HPDE6-E6E7 (cell line): ENCODE measurements at regions not wholly inside any gene's neighbourhood (a gene's known extent, or its start where the extent isn't known, plus 50 kb on each side); places are given as distances from the start of the nearest gene placed in this dataset.

Experiments used
- DNase-seq: peaks from one replicate; pipeline ENCODE4 v3.0.0; 2011; ENCODE audit warnings: missing footprints; ENCODE audit errors: extremely low spot score

DNA sequence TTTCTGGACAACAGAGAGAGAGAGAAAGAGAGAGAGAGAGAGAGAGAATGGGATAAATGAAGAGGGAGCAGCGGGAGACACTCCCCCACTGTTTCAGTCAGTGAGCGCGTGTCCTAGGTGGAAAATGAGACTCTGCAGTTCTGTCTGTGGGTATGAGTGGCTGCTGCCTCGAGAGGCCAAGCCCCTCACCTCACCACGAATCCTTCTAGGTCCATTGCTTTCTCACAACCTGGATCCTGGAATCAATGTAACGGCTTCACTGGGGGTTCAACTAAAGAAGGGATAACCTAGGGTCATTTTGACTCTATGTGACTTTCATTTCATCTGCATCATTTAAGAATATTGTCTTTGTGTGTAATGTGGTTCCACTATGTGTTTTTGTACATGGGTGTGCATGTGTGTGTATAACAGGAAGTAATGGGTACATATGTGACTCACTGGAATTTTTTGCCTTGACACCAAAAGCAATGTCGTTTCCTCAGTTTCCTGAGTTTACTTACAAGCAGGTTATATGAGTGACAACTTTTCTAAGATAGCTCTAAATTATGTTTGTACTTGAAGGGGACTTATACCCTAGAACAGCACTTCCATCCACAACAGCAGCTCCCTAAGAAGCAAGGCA, 221.4 kb upstream of the TRIB2 start:
- no peak for DNase-seq

GRCh38 chr2:12498286-12498685, 218.4 kb upstream of the TRIB2 start:
- no peak for DNase-seq

GRCh38 chr2:12498704-12499103, 218.0 kb upstream of the TRIB2 start:
- no peak for DNase-seq

DNA sequence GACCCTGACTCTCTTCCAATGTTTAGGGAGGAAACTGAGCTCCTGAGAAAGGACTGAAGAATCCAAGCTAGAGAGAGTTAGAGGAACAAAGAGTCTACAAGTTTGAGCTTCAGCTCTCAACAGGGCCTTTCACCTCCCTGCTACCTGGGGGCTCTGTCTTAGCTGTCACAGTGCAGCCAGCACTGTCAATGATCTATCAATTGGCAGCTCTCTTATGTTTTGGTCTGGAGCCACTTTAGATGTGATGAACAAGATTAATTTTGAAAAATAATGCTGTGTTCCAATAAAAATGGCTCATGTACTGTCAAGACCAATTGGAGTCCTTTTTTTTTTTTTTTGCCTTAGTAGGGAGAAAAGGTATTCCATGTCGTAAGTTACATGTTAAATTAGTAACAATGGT, 215.8 kb upstream of the TRIB2 start:
- no peak for DNase-seq

GRCh38 chr2:12501469-12502158, 215.1 kb upstream of the TRIB2 start:
- no peak for DNase-seq

GRCh38 chr2:12502759-12503158, 214.0 kb upstream of the TRIB2 start:
- no peak for DNase-seq

DNA sequence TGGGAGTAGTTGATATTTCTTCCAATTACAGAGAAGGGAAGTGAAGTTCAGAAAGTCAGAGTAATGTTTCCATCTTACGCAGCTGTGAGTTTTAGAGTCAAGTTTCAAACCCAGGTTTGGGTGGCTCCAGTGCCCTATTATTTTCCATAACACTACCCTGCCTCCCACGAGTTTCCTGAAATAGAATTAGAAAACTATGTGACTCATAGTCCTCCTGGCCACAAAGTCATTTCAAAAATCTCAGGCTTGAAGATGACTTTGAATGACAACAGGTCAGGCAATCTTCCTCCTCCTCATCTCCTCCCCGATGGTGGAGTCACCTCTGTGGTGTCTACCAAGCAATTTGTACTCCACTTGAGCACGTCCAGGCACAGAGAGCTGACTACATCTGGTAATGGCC, 212.3 kb upstream of the TRIB2 start:
- no peak for DNase-seq

- no peak for DNase-seq
Measured at GRCh38 chr2:12506846-12507245, 209.9 kb upstream of the TRIB2 start.

DNA sequence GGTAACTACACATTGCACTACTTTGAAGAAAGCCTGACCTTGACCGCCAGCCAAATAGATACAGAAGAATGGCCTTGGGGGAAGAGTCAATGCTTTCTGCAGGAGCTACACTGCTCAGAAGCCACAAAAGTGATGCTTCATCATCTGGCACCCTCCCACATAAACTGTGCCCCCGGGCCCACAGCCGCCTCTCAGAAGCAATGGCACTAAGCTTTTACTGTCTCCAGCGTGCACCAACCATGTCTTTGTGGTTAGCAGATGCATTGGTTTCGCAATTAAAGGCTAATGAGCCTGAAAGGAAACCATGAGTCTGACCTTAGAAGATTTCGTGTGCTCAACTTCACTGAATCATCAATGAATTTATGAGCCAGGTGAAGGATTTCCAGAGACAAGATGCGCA, 209.4 kb upstream of the TRIB2 start:
- peak; percentile 73 for DNase-seq

GRCh38 chr2:12510070-12510469, 206.7 kb upstream of the TRIB2 start:
- no peak for DNase-seq

DNA sequence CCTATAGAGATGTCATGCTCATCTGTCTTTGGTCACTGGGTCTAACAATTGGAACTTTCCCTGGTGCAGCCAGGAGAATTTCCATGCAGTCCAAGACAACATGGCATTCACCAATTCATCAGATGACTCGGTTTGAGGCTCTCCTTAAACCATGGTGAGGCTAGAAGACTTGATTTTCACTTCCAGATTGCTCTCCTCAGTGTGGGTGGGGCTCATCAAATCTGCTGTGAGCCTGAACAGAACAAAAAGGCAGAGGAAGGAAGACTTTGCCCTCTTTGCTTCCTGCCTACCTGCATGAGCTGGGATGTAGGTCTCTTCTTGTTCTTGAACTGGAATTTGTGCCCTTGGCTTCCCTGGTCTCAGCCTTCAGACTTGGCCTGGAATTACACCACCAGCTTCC, 203.4 kb upstream of the TRIB2 start:
- no peak for DNase-seq

GRCh38 chr2:12514168-12514567, 202.6 kb upstream of the TRIB2 start:
- no peak for DNase-seq

- no peak for DNase-seq
Measured at GRCh38 chr2:12514631-12515437, 201.9 kb upstream of the TRIB2 start.

DNA sequence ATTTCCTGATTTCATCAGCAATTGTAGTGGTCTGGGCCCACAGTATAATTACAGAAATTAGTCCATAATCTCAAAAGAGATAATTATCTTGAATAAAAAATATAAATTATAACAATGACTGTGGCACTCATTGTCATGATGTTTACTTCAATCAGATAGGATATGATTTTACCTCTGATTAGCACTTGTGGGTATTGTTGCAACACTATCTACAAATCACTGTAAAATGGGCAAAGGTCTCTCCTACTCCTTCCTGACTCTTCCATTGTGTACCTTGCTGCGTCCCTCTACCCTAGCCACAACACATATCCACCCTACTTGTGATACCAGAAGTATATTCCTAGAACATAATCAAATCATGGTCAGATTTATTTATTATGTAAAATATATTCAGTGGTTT, 200.9 kb upstream of the TRIB2 start:
- DNase-seq = no peak

GRCh38 chr2:12533337-12534005, 183.3 kb upstream of the TRIB2 start:
- DNase-seq = no peak

GRCh38 chr2:12534646-12535263, 182.0 kb upstream of the TRIB2 start:
- no peak for DNase-seq

GRCh38 chr2:12536976-12537375, 179.8 kb upstream of the TRIB2 start:
- DNase-seq = no peak

- DNase-seq = no peak
Measured at GRCh38 chr2:12538138-12538694, 178.5 kb upstream of the TRIB2 start.

- no peak for DNase-seq
Measured at GRCh38 chr2:12539336-12539735, 177.4 kb upstream of the TRIB2 start.

DNA sequence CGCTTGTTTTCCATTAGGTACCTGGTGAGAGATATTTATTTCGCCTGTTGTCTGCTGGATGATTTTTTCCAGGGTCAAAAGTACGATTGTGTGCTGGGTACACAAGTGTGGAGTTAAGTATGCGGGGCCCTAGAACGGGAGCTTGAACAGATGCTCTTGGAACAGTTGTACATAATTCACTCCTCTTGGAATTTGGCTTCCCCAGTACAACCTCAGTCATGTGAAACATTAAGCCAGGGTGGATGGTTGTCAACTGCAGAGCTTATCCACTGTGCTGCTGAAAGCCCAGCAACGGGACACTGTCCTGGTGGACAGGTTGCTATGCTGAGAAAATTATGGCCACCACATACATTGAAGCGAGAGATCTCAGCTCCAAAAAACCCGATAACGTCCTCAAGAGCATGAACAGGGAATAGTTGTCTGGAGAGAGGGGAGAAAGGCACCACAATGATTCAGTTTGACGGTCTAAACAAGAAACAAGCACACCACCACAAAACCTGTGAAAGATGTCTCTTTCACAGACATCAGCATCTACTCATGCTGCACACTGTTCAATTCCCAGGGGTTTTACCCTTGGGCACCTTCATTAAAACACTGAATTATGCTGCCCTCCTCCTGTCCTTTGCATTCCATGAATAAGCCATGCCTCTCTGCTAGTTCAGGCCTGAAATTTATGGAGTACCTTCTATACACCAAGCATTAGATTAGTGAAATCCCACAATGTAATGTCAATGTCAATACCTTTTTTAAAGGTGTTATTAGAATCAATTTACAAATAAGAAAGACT, 176.8 kb upstream of the TRIB2 start:
- no peak for DNase-seq
